K562 (cell line): ENCODE measurements at regions not wholly inside any gene's neighbourhood (a gene's known extent, or its start where the extent isn't known, plus 50 kb on each side); places are given as distances from the start of the nearest gene placed in this dataset.

Experiments used
- CBX2 ChIP-seq: fragments of 200-600 bp; sonication (generic); IDR thresholded peaks from one replicate; pipeline ENCODE4 v1.6.1; 2012; ENCODE audit warnings: mild to moderate bottlenecking, low read length, inconsistent platforms; ENCODE audit not compliant: insufficient read depth, poor library complexity, severe bottlenecking
- CREB3 ChIP-seq: fragments of 450-650 bp; conservative IDR thresholded peaks from 2 replicates; pipeline ENCODE4 v1.6.1; 2016; ENCODE audit warnings: missing genetic modification characterization, low read depth, mild to moderate bottlenecking, missing compliant biosample characterization, moderate library complexity
- CREM ChIP-seq: IDR thresholded peaks from 2 replicates; pipeline ENCODE4 v1.6.1; 2014; ENCODE audit warnings: antibody characterized with exemption, low read depth
- CTCF ChIP-seq, 3 experiments: IDR thresholded peaks in 2 of 3; conservative IDR thresholded peaks in 1 of 3; 2 replicates each; pipeline ENCODE4 v1.5.1; 2011 to 2012; ENCODE audit warnings: low read length in 3 of 3, mild to moderate bottlenecking in 3 of 3, control low read depth in 2 of 3, improper control_type of control experiment in 1 of 3, inconsistent platforms in 1 of 3, low read depth in 1 of 3, mixed read lengths in 1 of 3, moderate library complexity in 1 of 3; ENCODE audit not compliant: insufficient read depth in 2 of 3
- EZH2 ChIP-seq: IDR thresholded peaks from 2 replicates; pipeline ENCODE4 v1.6.1; 2012; ENCODE audit warnings: low read depth, mild to moderate bottlenecking, inconsistent platforms, low read length, borderline replicate concordance
- MIER1 ChIP-seq: fragments of 450-650 bp; IDR thresholded peaks from 2 replicates; pipeline ENCODE4 v1.6.1; 2016; ENCODE audit warnings: antibody characterized with exemption, mild to moderate bottlenecking, low read depth
- NR3C1 ChIP-seq: sonication (generic); formaldehyde crosslinking; IDR thresholded peaks from 2 replicates; pipeline ENCODE4 v1.8.1; 2022; ENCODE audit warnings: missing genetic modification reagents
- POLR2A ChIP-seq: fragments of 450-650 bp; conservative IDR thresholded peaks from 2 replicates; pipeline ENCODE4 v1.6.1; 2016
- POLR2AphosphoS2 ChIP-seq: IDR thresholded peaks from 2 replicates; pipeline ENCODE4 v1.6.1; 2012; ENCODE audit warnings: low read length, improper control_type of control experiment
- SAP30 ChIP-seq: fragments of 200-600 bp; sonication (generic); IDR thresholded peaks from 2 replicates; pipeline ENCODE4 v1.6.1; 2012; ENCODE audit warnings: borderline replicate concordance, low read depth, mild to moderate bottlenecking, moderate library complexity, low read length, control low read depth, inconsistent platforms; ENCODE audit not compliant: insufficient read depth, poor library complexity, severe bottlenecking
- ZNF121 ChIP-seq: sonication (generic); formaldehyde crosslinking; conservative IDR thresholded peaks from 2 replicates; pipeline ENCODE4 v1.8.0; 2022; ENCODE audit warnings: missing genetic modification reagents
- ZNF133 ChIP-seq: fragments of 250-450 bp; sonication (Bioruptor Pico); IDR thresholded peaks from 2 replicates; pipeline ENCODE4 v1.4.0; 2020; ENCODE audit warnings: mild to moderate bottlenecking
- ZNF444 ChIP-seq: fragments of 250-450 bp; sonication (Bioruptor Pico); IDR thresholded peaks from 2 replicates; pipeline ENCODE4 v1.4.0; 2020; ENCODE audit warnings: mild to moderate bottlenecking, moderate library complexity
- ZNF512 ChIP-seq: IDR thresholded peaks from 2 replicates; pipeline ENCODE4 v1.6.1; 2016; ENCODE audit warnings: missing genetic modification characterization, missing compliant biosample characterization

- TF ChIP-seq ZNF121 (CRISPR knock-in tag) (no peak), POLR2AphosphoS2 (no peak), NR3C1 (CRISPR knock-in tag) (no peak), CBX2 (no peak), MIER1 (no peak), CREM (no peak), ZNF444 (CRISPR knock-in tag) (no peak), POLR2A (no peak), CREB3 (tag) (no peak), ZNF133 (CRISPR knock-in tag) (no peak), ZNF512 (no peak), EZH2 (no peak), SAP30 (no peak), CTCF (IDR thresholded peaks at IDR 0.05 in 2 of 3, conservative IDR thresholded peaks at IDR 0.05 in 1 of 3; ENCODE audit: insufficient read depth in 2 of 3, low read depth in 1 of 3, low read length in 3 of 3) (no peak)
These were observed 250.3 kb upstream of the KLHL29 start for GRCh38 chr2:23134726-23135125.
